ENCODE measurements at regions not wholly inside any gene's neighbourhood (a gene's known extent, or its start where the extent isn't known, plus 50 kb on each side); places are given as distances from the start of the nearest gene placed in this dataset.
A peak's percentile ranks its signal among the peaks of the same experiment; 100 is the strongest.

DNA sequence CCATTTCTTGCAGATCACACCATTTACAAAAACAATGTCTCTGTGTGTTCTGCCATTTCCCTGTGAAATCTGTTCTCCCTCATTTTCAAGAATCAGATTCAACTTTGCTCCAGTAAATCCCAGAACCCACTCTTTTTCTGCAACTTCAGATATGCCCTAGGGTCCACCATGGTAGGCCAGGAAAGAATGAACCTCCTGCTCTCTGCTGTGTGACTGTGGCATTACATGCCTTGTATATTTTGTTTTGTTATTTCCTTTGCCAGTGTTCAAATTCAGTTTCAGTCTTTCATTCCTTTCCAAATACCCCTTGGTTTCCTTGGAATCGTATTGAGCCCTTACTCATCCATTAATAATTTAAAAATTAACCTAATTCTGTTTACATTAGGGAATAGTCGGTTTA, 290.2 kb upstream of the VCX start:
- Histone ChIP-seq H3K4me3 (no peak overlapping the region), H3K27me3 (no peaks in the 10 kb centered on the region), H3K36me3 (no peaks in the 10 kb centered on the region), H3K4me1 (no peaks in the 10 kb centered on the region), H3K9me3 (no peaks in the 10 kb centered on the region), H3K27ac (no peak overlapping the region)
- WGBS, 2 donors = 58 to 62% methylated on average over 2 of the region's 2 CpGs
- ATAC-seq (ENCODE audit: low FRiP score in 2 of 2) (no peak), DNase-seq (no peak)
- TF ChIP-seq EP300 (IDR thresholded peaks at IDR 0.05) (no peak), POLR2AphosphoS5 (IDR thresholded peaks at IDR 0.05) (no peak), POLR2A (IDR thresholded peaks at IDR 0.05) (no peak)
- TF ChIP-seq, protein P1, sequence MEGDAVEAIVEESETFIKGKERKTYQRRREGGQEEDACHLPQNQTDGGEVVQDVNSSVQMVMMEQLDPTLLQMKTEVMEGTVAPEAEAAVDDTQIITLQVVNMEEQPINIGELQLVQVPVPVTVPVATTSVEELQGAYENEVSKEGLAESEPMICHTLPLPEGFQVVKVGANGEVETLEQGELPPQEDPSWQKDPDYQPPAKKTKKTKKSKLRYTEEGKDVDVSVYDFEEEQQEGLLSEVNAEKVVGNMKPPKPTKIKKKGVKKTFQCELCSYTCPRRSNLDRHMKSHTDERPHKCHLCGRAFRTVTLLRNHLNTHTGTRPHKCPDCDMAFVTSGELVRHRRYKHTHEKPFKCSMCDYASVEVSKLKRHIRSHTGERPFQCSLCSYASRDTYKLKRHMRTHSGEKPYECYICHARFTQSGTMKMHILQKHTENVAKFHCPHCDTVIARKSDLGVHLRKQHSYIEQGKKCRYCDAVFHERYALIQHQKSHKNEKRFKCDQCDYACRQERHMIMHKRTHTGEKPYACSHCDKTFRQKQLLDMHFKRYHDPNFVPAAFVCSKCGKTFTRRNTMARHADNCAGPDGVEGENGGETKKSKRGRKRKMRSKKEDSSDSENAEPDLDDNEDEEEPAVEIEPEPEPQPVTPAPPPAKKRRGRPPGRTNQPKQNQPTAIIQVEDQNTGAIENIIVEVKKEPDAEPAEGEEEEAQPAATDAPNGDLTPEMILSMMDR (IDR thresholded peaks at IDR 0.05) = no peak

GRCh38 chrX:7546551-7547080, 296.4 kb upstream of the VCX start:
- no peak overlapping the region for H3K4me3 ChIP-seq
- DNase-seq (peak in 1 of 2 donors; percentile 28), ATAC-seq (ENCODE audit: low FRiP score in 2 of 2) (no peak)
- H3K36me3 ChIP-seq = no peaks in the 10 kb centered on the region
- H3K9me3 ChIP-seq = no peaks in the 10 kb centered on the region
- no peak overlapping the region for H3K27ac ChIP-seq
- H3K4me1 ChIP-seq = no peaks in the 10 kb centered on the region
- 80 to 93% methylated on average over 14 to 17 of the region's 17 CpGs for WGBS, 2 donors
- no peaks in the 10 kb centered on the region for H3K27me3 ChIP-seq
- TF ChIP-seq, protein P1 (IDR thresholded peaks at IDR 0.05) = no peak
- TF ChIP-seq POLR2AphosphoS5 (IDR thresholded peaks at IDR 0.05) = no peak
- no peak for TF ChIP-seq POLR2A (IDR thresholded peaks at IDR 0.05)
- TF ChIP-seq EP300 (IDR thresholded peaks at IDR 0.05) = no peak

DNA sequence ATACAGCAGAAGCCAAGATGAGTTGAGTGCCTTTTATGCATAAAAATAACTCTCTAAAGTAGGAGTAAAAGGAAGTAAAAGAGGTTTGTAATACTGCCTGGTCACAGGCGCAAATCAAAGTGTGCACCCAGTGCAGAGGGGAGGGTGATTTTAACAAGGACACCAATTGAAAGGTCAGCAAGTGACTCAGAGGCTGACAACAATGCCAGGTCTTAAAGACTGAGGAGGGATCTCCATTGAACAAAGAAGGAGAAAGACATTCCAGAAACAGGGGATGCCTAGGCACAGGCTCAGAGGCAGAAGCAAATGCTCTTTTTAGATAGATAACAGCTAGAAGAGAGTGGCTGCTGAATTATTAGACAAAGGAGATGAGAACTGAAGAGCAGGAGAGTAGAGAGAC, 297.4 kb upstream of the VCX start:
- H3K4me3 ChIP-seq = no peak overlapping the region
- no peaks in the 10 kb centered on the region for H3K9me3 ChIP-seq
- ATAC-seq (ENCODE audit: low FRiP score in 2 of 2) (no peak), DNase-seq (no peak)
- no peaks in the 10 kb centered on the region for H3K27me3 ChIP-seq
- H3K4me1 ChIP-seq = no peaks in the 10 kb centered on the region
- no peaks in the 10 kb centered on the region for H3K36me3 ChIP-seq
- H3K27ac ChIP-seq = no peak overlapping the region
- TF ChIP-seq, protein P1 (IDR thresholded peaks at IDR 0.05) = no peak
- TF ChIP-seq EP300 (IDR thresholded peaks at IDR 0.05) (no peak), POLR2AphosphoS5 (IDR thresholded peaks at IDR 0.05) (no peak), POLR2A (IDR thresholded peaks at IDR 0.05) (no peak)
- WGBS, 2 donors = 88 to 92% methylated on average over 1 of the region's 1 CpG

- no peaks in the 10 kb centered on the region for H3K27me3 ChIP-seq
- 80 to 90% methylated on average over 4 to 6 of the region's 6 CpGs for WGBS, 2 donors
- no peak overlapping the region for H3K27ac ChIP-seq
- H3K36me3 ChIP-seq = no peaks in the 10 kb centered on the region
- H3K9me3 ChIP-seq = no peaks in the 10 kb centered on the region
- DNase-seq (no peak), ATAC-seq (ENCODE audit: low FRiP score in 2 of 2) (no peak)
- TF ChIP-seq POLR2AphosphoS5 (IDR thresholded peaks at IDR 0.05) = no peak
- TF ChIP-seq, protein P1 (IDR thresholded peaks at IDR 0.05) = no peak
- TF ChIP-seq POLR2A (IDR thresholded peaks at IDR 0.05) = no peak
- no peak for TF ChIP-seq EP300 (IDR thresholded peaks at IDR 0.05)
- no peaks in the 10 kb centered on the region for H3K4me1 ChIP-seq
- H3K4me3 ChIP-seq = no peak overlapping the region
These were observed 300.2 kb upstream of the VCX start for GRCh38 chrX:7542587-7543380.

DNA sequence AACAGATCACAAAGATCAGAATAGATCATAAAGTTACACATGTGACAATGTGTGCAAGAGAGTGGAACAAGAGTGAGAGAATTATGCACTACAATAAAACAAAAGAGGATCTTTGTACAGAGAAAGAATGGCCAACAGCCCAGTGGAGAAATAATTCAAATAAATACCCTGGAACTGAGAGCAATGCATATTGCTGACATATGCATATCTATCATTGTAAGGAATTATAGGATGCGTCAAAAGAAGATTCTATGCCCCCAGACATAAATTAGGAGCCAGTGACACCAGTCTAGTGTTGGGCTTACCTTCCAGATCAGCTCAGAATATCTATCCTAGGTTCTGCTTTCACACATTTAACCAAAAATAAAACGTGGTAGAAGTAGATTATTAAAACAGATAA, 320.1 kb upstream of the VCX start:
- TF ChIP-seq POLR2A (IDR thresholded peaks at IDR 0.05) (no peak), EP300 (IDR thresholded peaks at IDR 0.05) (no peak), POLR2AphosphoS5 (IDR thresholded peaks at IDR 0.05) (no peak)
- TF ChIP-seq, protein P1 (IDR thresholded peaks at IDR 0.05) = no peak
- Histone ChIP-seq H3K4me3 (no peak overlapping the region), H3K27me3 (no peaks in the 10 kb centered on the region), H3K4me1 (no peaks in the 10 kb centered on the region), H3K36me3 (no peaks in the 10 kb centered on the region), H3K9me3 (no peaks in the 10 kb centered on the region), H3K27ac (no peak overlapping the region)
- ATAC-seq (ENCODE audit: low FRiP score in 2 of 2) (no peak), DNase-seq (no peak)
- 66 to 67% methylated on average over 2 of the region's 2 CpGs for WGBS, 2 donors
